ENCODE measurements at regions not wholly inside any gene's neighbourhood (a gene's known extent, or its start where the extent isn't known, plus 50 kb on each side); places are given as distances from the start of the nearest gene placed in this dataset.

DNA sequence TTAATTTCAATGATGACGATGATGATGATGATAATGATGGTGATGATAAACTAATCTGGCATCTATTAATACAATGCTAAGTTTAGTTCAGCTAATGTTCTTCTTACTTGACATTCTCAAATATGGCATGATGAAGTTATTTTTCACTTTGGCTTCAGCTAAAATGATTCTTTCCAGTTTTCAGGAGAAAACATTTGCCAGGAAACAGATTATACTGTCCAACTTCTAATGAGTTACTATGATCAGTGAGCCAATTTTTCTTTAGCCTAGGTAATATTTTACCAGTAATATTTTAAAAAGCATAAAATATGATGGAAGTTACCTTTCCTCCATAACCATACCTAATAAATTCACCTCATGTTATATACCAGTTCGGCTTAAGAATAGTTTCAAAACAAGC, 245.7 kb upstream of the CSNK1A1L start (continued):
- TF ChIP-seq, protein P1, sequence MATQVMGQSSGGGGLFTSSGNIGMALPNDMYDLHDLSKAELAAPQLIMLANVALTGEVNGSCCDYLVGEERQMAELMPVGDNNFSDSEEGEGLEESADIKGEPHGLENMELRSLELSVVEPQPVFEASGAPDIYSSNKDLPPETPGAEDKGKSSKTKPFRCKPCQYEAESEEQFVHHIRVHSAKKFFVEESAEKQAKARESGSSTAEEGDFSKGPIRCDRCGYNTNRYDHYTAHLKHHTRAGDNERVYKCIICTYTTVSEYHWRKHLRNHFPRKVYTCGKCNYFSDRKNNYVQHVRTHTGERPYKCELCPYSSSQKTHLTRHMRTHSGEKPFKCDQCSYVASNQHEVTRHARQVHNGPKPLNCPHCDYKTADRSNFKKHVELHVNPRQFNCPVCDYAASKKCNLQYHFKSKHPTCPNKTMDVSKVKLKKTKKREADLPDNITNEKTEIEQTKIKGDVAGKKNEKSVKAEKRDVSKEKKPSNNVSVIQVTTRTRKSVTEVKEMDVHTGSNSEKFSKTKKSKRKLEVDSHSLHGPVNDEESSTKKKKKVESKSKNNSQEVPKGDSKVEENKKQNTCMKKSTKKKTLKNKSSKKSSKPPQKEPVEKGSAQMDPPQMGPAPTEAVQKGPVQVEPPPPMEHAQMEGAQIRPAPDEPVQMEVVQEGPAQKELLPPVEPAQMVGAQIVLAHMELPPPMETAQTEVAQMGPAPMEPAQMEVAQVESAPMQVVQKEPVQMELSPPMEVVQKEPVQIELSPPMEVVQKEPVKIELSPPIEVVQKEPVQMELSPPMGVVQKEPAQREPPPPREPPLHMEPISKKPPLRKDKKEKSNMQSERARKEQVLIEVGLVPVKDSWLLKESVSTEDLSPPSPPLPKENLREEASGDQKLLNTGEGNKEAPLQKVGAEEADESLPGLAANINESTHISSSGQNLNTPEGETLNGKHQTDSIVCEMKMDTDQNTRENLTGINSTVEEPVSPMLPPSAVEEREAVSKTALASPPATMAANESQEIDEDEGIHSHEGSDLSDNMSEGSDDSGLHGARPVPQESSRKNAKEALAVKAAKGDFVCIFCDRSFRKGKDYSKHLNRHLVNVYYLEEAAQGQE (IDR thresholded peaks at IDR 0.05): no peak
- TF ChIP-seq, protein P2, sequence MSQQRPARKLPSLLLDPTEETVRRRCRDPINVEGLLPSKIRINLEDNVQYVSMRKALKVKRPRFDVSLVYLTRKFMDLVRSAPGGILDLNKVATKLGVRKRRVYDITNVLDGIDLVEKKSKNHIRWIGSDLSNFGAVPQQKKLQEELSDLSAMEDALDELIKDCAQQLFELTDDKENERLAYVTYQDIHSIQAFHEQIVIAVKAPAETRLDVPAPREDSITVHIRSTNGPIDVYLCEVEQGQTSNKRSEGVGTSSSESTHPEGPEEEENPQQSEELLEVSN (IDR thresholded peaks at IDR 0.05; ENCODE audit: borderline replicate concordance, low read depth): no peak
- TF ChIP-seq HMGXB4 (CRISPR knock-in tag; IDR thresholded peaks at IDR 0.05; ENCODE audit: borderline replicate concordance) (no peak), KDM1A (IDR thresholded peaks at IDR 0.05; ENCODE audit: low read depth) (no peak), EHF (CRISPR knock-in tag; IDR thresholded peaks at IDR 0.05) (no peak)
- TF ChIP-seq, protein P3, sequence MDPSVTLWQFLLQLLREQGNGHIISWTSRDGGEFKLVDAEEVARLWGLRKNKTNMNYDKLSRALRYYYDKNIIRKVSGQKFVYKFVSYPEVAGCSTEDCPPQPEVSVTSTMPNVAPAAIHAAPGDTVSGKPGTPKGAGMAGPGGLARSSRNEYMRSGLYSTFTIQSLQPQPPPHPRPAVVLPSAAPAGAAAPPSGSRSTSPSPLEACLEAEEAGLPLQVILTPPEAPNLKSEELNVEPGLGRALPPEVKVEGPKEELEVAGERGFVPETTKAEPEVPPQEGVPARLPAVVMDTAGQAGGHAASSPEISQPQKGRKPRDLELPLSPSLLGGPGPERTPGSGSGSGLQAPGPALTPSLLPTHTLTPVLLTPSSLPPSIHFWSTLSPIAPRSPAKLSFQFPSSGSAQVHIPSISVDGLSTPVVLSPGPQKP (IDR thresholded peaks at IDR 0.05; ENCODE audit: low read depth, low read length): no peak

GRCh38 chr13:37349916-37350315, 244.5 kb upstream of the CSNK1A1L start:
- ChIA-PET CTCF (no interaction called here), POLR2A (no interaction called here)
- 3% methylated on average over 4 of the region's 4 CpGs for WGBS (ENCODE audit: missing lambda C conversion rate)
- Histone ChIP-seq H3K4me3 (no peak overlapping the region), H3K4me1 (no peaks in the 10 kb centered on the region), H3K4me2 (no peak overlapping the region), H3K27ac (no peak overlapping the region), H3K9me3 (no peaks in the 10 kb centered on the region)
- DNase-seq (ENCODE audit: low read depth in 1 of 2, low spot score in 1 of 2) (no peak), ATAC-seq (no peak), FAIRE-seq (no peak)
- TF ChIP-seq SMC3 (IDR thresholded peaks at IDR 0.05) (no peak), TFCP2L1 (CRISPR knock-in tag; IDR thresholded peaks at IDR 0.05) (no peak)

DNA sequence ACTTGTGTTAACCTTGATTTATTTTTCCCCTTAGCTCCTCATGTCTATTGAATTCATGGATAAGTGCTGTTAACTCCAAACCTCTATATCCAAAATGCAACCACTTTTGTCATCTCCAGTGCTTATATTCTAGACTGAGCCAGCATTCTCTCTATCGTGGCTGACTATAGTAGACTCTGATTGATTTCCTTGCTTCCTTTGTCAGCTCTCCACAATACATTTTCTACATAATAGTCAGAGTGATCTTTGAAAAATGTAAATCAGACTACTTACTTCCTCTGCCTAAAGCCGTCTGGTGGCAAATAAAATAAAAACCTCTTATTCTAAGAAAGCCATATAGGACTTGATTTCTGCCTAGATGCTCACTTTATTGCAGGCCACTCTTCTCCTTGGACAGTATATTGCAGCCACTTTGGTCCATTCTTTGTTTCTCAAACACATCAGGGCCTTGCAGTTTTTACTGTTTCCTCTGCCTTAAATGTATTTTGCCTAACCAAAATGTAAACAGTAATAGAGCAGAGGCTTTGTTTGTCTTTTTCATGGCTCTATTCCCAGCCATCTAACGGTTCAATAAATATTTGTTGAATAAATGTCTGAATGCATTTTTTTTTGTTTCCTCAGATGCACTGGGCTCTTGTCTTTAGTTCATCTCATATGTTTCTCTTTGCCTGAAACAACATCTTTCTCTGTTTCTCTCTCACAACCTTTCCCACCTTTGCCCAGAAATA, 243.6 kb upstream of the CSNK1A1L start:
- no peak for TF ChIP-seq EHMT2 (IDR thresholded peaks at IDR 0.05; ENCODE audit: low read depth)
- no peak for TF ChIP-seq JUN (IDR thresholded peaks at IDR 0.05)
- no peak for TF ChIP-seq ZNF302 (CRISPR knock-in tag; IDR thresholded peaks at IDR 0.05)
- no peak for TF ChIP-seq HOXB5 (CRISPR knock-in tag; IDR thresholded peaks at IDR 0.05)
- TF ChIP-seq SMC3 (IDR thresholded peaks at IDR 0.05): no peak
- no peak for TF ChIP-seq JUNB (IDR thresholded peaks at IDR 0.05)
- TF ChIP-seq NPAS2 (CRISPR knock-in tag; IDR thresholded peaks at IDR 0.05; ENCODE audit: borderline replicate concordance): no peak
- no peak for TF ChIP-seq CHD2 (IDR thresholded peaks at IDR 0.05; ENCODE audit: low read length, partially characterized antibody)
- TF ChIP-seq ZC3H11A (IDR thresholded peaks at IDR 0.05): no peak
- no peak for TF ChIP-seq HMGXB4 (CRISPR knock-in tag; IDR thresholded peaks at IDR 0.05; ENCODE audit: borderline replicate concordance)
- no peak for TF ChIP-seq SREBF2 (IDR thresholded peaks at IDR 0.05)
- no peak for TF ChIP-seq TFCP2L1 (CRISPR knock-in tag; IDR thresholded peaks at IDR 0.05)
- FAIRE-seq (no peak), DNase-seq (ENCODE audit: low read depth in 1 of 2, low spot score in 1 of 2) (no peak), ATAC-seq (no peak)
- Histone ChIP-seq H3K9me3 (no peaks in the 10 kb centered on the region), H3K4me2 (no peak overlapping the region), H3K4me1 (no peaks in the 10 kb centered on the region), H3K27ac (no peak overlapping the region), H3K4me3 (no peak overlapping the region)
- POLR2A ChIA-PET: no interaction called here
- CTCF ChIA-PET: interaction anchor here (0.7 kb wide), 1 partner anchor 46 kb away, joined by 3 read pairs; no protein-coding TSS in a partner anchor
- WGBS (ENCODE audit: missing lambda C conversion rate): 2% methylated on average over 3 of the region's 3 CpGs
